ENCODE measurements at regions not wholly inside any gene's neighbourhood (a gene's known extent, or its start where the extent isn't known, plus 50 kb on each side); places are given as distances from the start of the nearest gene placed in this dataset.
"Not testable (repeated sequence)": the region's sequence is repeated elsewhere in the genome, so short reads cannot be mapped to it uniquely, and the experiment has no call there.

- H3K4me3 ChIP-seq (ENCODE audit: low read length); intact Hi-C loops (cut with DNase I); H3K4me1 ChIP-seq (ENCODE audit: control insufficient read depth, insufficient read depth, low read length); H3K27ac ChIP-seq (ENCODE audit: low read length); ATAC-seq; H3K27me3 ChIP-seq (ENCODE audit: control insufficient read depth, insufficient read depth); DNase-seq; H3K9me3 ChIP-seq (ENCODE audit: control insufficient read depth, low read length): not testable (repeated sequence)
- 57% methylated on average over 2 of the region's 2 CpGs for WGBS
Observed at GRCh38 chr7:63291758-63292157, 706.9 kb upstream of the ZNF722 start.

DNA sequence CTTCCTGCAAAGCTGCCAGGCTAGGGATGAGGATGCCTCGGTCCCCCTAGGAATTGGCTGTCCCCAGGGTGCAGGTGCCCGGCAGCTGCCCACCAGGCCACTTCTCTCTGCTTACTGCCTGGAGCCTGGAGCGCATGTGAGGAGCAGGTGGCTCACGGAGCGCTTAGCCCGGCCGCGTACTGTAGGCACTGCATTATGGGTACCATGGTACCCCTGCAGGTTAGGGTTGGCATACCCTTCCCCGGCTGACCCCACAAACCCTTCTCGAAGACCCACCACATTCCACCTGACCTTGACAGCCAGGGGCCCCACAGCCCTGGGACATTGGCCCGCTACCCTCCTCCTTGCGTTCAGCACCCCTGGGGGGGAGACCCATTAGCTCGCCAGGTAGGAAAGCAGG, 681.1 kb upstream of the ZNF722 start:
- DNase-seq (peak in 2 of 3 donors; percentile 11 to 23), ATAC-seq (peak in 1 of 2 donors; percentile 36)
- intact Hi-C loops (cut with DNase I); H3K4me3 ChIP-seq (ENCODE audit: low read length); H3K4me1 ChIP-seq (ENCODE audit: control insufficient read depth, insufficient read depth, low read length); H3K9me3 ChIP-seq (ENCODE audit: control insufficient read depth, low read length); H3K27me3 ChIP-seq (ENCODE audit: control insufficient read depth, insufficient read depth); H3K27ac ChIP-seq (ENCODE audit: low read length): not testable (repeated sequence)
- 95% methylated on average over 7 of the region's 13 CpGs for WGBS

DNA sequence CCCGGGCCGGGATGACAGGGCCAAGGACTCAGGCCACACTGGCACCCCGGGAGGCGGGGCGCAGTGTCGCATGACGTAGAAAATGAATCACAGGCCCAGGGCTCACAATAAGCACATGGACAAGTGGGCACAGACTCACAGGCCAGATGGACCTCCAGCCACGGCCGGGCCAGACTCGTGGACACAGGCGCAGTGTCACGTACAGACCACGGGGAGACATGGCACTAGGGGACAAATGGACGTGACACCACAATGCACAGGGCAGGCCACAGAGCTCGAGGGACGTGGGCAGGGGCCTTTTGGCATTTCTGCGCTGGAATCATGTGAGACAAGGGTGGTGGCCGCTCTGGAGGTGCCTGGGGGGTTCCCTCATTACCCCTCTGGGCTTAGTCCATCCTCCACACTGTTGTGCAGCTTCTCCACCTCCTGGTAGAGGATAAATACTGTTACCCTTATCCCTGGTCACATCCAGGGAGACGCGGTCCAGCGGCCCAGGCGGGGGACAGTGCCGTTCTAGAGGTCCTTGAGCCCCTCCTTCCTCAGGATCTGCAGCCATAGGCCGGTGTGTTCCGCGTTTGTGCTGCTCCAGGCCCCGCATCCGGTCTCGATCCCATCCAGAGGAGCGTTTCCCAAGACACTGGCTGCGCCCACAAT, 649.8 kb upstream of the ZNF722 start:
- peak in 2 of 3 donors; percentile 9 to 22 for DNase-seq
- H3K27me3 ChIP-seq (ENCODE audit: control insufficient read depth, insufficient read depth); intact Hi-C loops (cut with DNase I); H3K4me3 ChIP-seq (ENCODE audit: low read length); H3K9me3 ChIP-seq (ENCODE audit: control insufficient read depth, low read length); H3K27ac ChIP-seq (ENCODE audit: low read length); H3K4me1 ChIP-seq (ENCODE audit: control insufficient read depth, insufficient read depth, low read length): not testable (repeated sequence)
- peak in 1 of 2 donors; percentile 31 for ATAC-seq
- WGBS, result 83% methylated on average over 17 of the region's 31 CpGs

GRCh38 chr7:63376873-63377272, 621.8 kb upstream of the ZNF722 start:
- Histone ChIP-seq H3K4me1 (ENCODE audit: control insufficient read depth, insufficient read depth, low read length) (no peaks in the 10 kb centered on the region), H3K27me3 (ENCODE audit: control insufficient read depth, insufficient read depth) (no peaks in the 10 kb centered on the region), H3K27ac (ENCODE audit: low read length) (no peak overlapping the region), H3K4me3 (ENCODE audit: low read length) (no peak overlapping the region), H3K9me3 (ENCODE audit: control insufficient read depth, low read length) (no peaks in the 10 kb centered on the region)
- 38% methylated on average over 2 of the region's 2 CpGs for WGBS
- no peak for DNase-seq
- intact Hi-C loops (cut with DNase I), result no loop called here
- ATAC-seq, result no peak

DNA sequence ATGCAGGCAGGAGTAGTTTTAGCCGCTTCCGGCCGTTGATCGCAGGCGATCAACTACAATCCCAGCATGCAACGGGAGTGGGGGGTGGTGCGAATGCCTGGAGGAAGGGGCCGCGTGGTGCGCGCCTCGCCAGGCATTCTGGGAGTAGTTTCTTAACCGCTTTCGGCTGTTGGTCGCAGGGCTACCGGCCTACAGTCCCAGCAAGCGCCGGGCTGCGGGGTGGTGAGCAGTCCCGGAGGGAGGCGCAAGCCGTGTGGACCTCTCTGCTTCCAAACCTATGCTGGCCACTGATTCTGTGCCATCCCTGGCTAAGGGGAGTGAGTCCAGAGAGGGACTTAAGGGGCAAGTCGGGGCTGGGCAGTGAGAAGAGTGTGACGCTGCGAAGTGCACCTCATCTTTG, 604.5 kb upstream of the ZNF722 start:
- ATAC-seq; DNase-seq; H3K4me1 ChIP-seq (ENCODE audit: control insufficient read depth, insufficient read depth, low read length); H3K4me3 ChIP-seq (ENCODE audit: low read length); H3K9me3 ChIP-seq (ENCODE audit: control insufficient read depth, low read length); H3K27ac ChIP-seq (ENCODE audit: low read length); H3K27me3 ChIP-seq (ENCODE audit: control insufficient read depth, insufficient read depth); intact Hi-C loops (cut with DNase I): not testable (repeated sequence)
- no CpG with 5 or more reads among the region's 25 CpGs for WGBS

DNA sequence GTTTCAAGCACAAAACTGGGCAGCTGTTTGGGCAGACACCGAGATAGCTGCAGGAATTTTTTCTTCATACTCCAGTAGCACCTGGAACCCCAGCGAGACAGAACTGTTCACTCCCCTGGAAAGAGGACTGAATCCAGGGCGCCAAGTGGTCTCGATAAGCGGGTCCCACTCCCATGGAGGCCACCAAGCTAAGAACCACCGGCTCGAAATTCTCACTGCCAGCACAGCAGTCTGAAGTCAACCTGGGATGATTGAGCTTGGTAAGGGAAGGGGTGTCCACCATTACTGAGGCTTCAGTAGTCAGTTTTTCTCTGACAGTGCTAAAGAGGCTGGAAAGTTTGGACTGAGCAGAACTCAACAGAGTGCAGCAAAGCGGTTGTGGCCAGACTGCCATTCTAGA, 590.8 kb upstream of the ZNF722 start:
- H3K27ac ChIP-seq (ENCODE audit: low read length); H3K4me1 ChIP-seq (ENCODE audit: control insufficient read depth, insufficient read depth, low read length); H3K27me3 ChIP-seq (ENCODE audit: control insufficient read depth, insufficient read depth); intact Hi-C loops (cut with DNase I); H3K9me3 ChIP-seq (ENCODE audit: control insufficient read depth, low read length); ATAC-seq; H3K4me3 ChIP-seq (ENCODE audit: low read length): not testable (repeated sequence)
- WGBS, result 68% methylated on average over 5 of the region's 8 CpGs
- peak in 1 of 3 donors; percentile 2 for DNase-seq
